GM23338 (cell line): ENCODE measurements at regions not wholly inside any gene's neighbourhood (a gene's known extent, or its start where the extent isn't known, plus 50 kb on each side); places are given as distances from the start of the nearest gene placed in this dataset.

Source experiments
- ATAC-seq: fragments of 200-7000 bp; cut with Tn5 transposase; 3 replicates; pipeline ENCODE4 v1.9.1; 2020
- DNase-seq: peaks from one replicate; pipeline ENCODE4 v3.0.0-alpha.2; 2015; ENCODE audit warnings: low spot score
- H2AFZ ChIP-seq: fragments of 200-600 bp; sonication (generic); 2 replicates; pipeline ENCODE4 v1.8.0; 2016; ENCODE audit warnings: antibody characterized with exemption, mild to moderate bottlenecking, moderate library complexity
- H3F3A ChIP-seq: fragments of 200-600 bp; sonication (generic); replicated peaks from 2 replicates; pipeline ENCODE4 v1.8.0; 2017; ENCODE audit warnings: antibody characterized with exemption, mixed run types, low read depth
- H3K27ac ChIP-seq: fragments of 200-600 bp; sonication (generic); 2 replicates; pipeline ENCODE4 v1.6.1; 2016; ENCODE audit warnings: low read depth
- H3K27me3 ChIP-seq: fragments of 200-600 bp; sonication (generic); 2 replicates; pipeline ENCODE4 v1.8.0; 2016; ENCODE audit warnings: mild to moderate bottlenecking, mixed run types, moderate library complexity; ENCODE audit not compliant: insufficient read depth
- H3K36me3 ChIP-seq: fragments of 200-600 bp; sonication (generic); 2 replicates; pipeline ENCODE4 v1.8.0; 2016; ENCODE audit warnings: mild to moderate bottlenecking; ENCODE audit not compliant: insufficient read depth
- H3K4me1 ChIP-seq: fragments of 200-600 bp; sonication (generic); 2 replicates; pipeline ENCODE4 v1.8.0; 2016; ENCODE audit warnings: mild to moderate bottlenecking, moderate library complexity; ENCODE audit not compliant: insufficient read depth
- H3K4me2 ChIP-seq: fragments of 200-600 bp; sonication (generic); 2 replicates; pipeline ENCODE4 v1.7.1; 2017; ENCODE audit warnings: mixed run types
- H3K4me3 ChIP-seq: fragments of 200-600 bp; sonication (generic); 2 replicates; pipeline ENCODE4 v1.6.1; 2016; ENCODE audit warnings: mixed run types
- H3K79me2 ChIP-seq: fragments of 200-600 bp; sonication (generic); replicated peaks from 2 replicates; pipeline ENCODE4 v1.8.0; 2017; ENCODE audit warnings: mild to moderate bottlenecking; ENCODE audit not compliant: insufficient read depth
- H3K9me2 ChIP-seq: fragments of 200-600 bp; sonication (generic); 2 replicates; pipeline ENCODE4 v1.8.0; 2017; ENCODE audit not compliant: insufficient read depth
- H4K20me1 ChIP-seq: fragments of 200-600 bp; sonication (generic); replicated peaks from 2 replicates; pipeline ENCODE4 v1.8.0; 2017; ENCODE audit warnings: mild to moderate bottlenecking; ENCODE audit not compliant: insufficient read depth
- H3K27ac Mint-ChIP-seq: 2 replicates; pipeline ENCODE4 v1.8.0; 2020; ENCODE audit warnings: inconsistent platforms, mild to moderate bottlenecking, moderate library complexity, mixed read lengths
- H3K27me3 Mint-ChIP-seq: 3 replicates; pipeline ENCODE4 v1.8.0; 2022; ENCODE audit warnings: low read depth, mild to moderate bottlenecking, moderate library complexity, mixed read lengths, inconsistent platforms; ENCODE audit not compliant: insufficient read depth, poor library complexity
- H3K36me3 Mint-ChIP-seq: 3 replicates; pipeline ENCODE4 v1.8.0; 2021; ENCODE audit warnings: low read depth, mild to moderate bottlenecking, inconsistent platforms, moderate library complexity, mixed read lengths
- H3K4me1 Mint-ChIP-seq: 3 replicates; pipeline ENCODE4 v1.8.0; 2020; ENCODE audit warnings: mild to moderate bottlenecking, inconsistent platforms, mixed read lengths
- H3K4me3 Mint-ChIP-seq: 3 replicates; pipeline ENCODE4 v1.8.0; 2021; ENCODE audit warnings: moderate library complexity, mild to moderate bottlenecking, inconsistent platforms, mixed read lengths
- H3K9me3 Mint-ChIP-seq: 3 replicates; pipeline ENCODE4 v1.8.0; 2020; ENCODE audit warnings: moderate library complexity, mild to moderate bottlenecking, inconsistent platforms, mixed read lengths
- CREB1 ChIP-seq: fragments of 250-450 bp; sonication (Bioruptor Pico); IDR thresholded peaks from 2 replicates; pipeline ENCODE4 v1.5.0; 2020; ENCODE audit warnings: low read depth, mild to moderate bottlenecking, moderate library complexity
- EZH2 ChIP-seq: fragments of 200-600 bp; sonication (generic); IDR thresholded peaks from one replicate; pipeline ENCODE4 v1.8.0; 2017; ENCODE audit warnings: antibody characterized with exemption, mild to moderate bottlenecking, low read depth; ENCODE audit not compliant: unreplicated experiment
- EZH2phosphoT487 ChIP-seq: fragments of 200-600 bp; sonication (generic); IDR thresholded peaks from one replicate; pipeline ENCODE4 v1.8.1; 2018; ENCODE audit warnings: antibody characterized with exemption; ENCODE audit not compliant: unreplicated experiment
- JUNB ChIP-seq: IDR thresholded peaks from one replicate; pipeline ENCODE4 v1.6.1; 2016; ENCODE audit warnings: antibody characterized with exemption; ENCODE audit not compliant: unreplicated experiment
- NANOG ChIP-seq: IDR thresholded peaks from 2 replicates; pipeline ENCODE4 v1.6.1; 2016; ENCODE audit warnings: antibody characterized with exemption, borderline replicate concordance
- POLR2AphosphoS5 ChIP-seq: IDR thresholded peaks from 2 replicates; pipeline ENCODE4 v1.6.1; 2016; ENCODE audit warnings: antibody characterized with exemption, low read depth
- STAT1 ChIP-seq: IDR thresholded peaks from one replicate; pipeline ENCODE4 v1.6.1; 2016; ENCODE audit warnings: antibody characterized with exemption; ENCODE audit not compliant: unreplicated experiment
- ZNF114 ChIP-seq: fragments of 250-450 bp; sonication (Bioruptor Pico); IDR thresholded peaks from 2 replicates; pipeline ENCODE4 v1.5.0; 2020; ENCODE audit warnings: mild to moderate bottlenecking, moderate library complexity
- ZNF331 ChIP-seq: fragments of 250-450 bp; sonication (Bioruptor Pico); IDR thresholded peaks from 2 replicates; pipeline ENCODE4 v1.5.0; 2020; ENCODE audit warnings: low read depth, mild to moderate bottlenecking, moderate library complexity
- TF ChIP-seq, protein P1 (sequence below): fragments of 250-450 bp; sonication (Bioruptor Pico); IDR thresholded peaks from 2 replicates; pipeline ENCODE4 v1.5.0; 2020; ENCODE audit warnings: mild to moderate bottlenecking, moderate library complexity
- TF ChIP-seq, protein P2 (sequence below): IDR thresholded peaks from one replicate; pipeline ENCODE4 v1.6.1; 2018; ENCODE audit warnings: antibody characterized with exemption; ENCODE audit not compliant: unreplicated experiment
- TF ChIP-seq, protein P3 (sequence below), 2 experiments: fragments of 200-600 bp in 1 of 2; sonication (generic) in 1 of 2; conservative IDR thresholded peaks; 2 replicates each; pipeline versions ENCODE4 v1.5.1 to v1.6.1; 2016 to 2017; ENCODE audit warnings: antibody characterized with exemption in 2 of 2, low read depth in 2 of 2, mild to moderate bottlenecking in 2 of 2, moderate library complexity in 1 of 2
- TF ChIP-seq, protein P4 (sequence below): IDR thresholded peaks from 2 replicates; pipeline ENCODE4 v1.6.1; 2016; ENCODE audit warnings: antibody characterized with exemption

DNA sequence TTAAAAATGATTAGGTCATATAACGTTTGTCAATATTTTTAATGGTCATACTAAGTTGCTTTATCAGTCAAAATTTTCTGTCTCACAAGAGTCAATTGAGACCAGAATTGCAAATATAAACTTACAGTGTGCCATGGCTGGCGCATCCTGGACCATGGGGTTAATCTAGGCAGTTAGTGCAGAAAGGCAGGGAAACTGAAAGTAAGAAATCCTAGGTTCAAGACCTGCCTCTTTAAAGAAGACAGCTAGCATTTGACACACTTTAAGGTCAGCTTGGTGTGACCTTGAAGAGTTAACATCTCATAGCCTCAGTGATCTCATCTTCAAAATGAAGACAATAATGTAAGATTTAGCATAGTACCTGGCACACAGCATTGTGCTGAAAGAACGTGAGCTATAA, 210.0 kb upstream of the DAB1 start:
- TF ChIP-seq NANOG = no peak
- no peak for TF ChIP-seq CREB1 (CRISPR knock-in tag)
- TF ChIP-seq, protein P1, sequence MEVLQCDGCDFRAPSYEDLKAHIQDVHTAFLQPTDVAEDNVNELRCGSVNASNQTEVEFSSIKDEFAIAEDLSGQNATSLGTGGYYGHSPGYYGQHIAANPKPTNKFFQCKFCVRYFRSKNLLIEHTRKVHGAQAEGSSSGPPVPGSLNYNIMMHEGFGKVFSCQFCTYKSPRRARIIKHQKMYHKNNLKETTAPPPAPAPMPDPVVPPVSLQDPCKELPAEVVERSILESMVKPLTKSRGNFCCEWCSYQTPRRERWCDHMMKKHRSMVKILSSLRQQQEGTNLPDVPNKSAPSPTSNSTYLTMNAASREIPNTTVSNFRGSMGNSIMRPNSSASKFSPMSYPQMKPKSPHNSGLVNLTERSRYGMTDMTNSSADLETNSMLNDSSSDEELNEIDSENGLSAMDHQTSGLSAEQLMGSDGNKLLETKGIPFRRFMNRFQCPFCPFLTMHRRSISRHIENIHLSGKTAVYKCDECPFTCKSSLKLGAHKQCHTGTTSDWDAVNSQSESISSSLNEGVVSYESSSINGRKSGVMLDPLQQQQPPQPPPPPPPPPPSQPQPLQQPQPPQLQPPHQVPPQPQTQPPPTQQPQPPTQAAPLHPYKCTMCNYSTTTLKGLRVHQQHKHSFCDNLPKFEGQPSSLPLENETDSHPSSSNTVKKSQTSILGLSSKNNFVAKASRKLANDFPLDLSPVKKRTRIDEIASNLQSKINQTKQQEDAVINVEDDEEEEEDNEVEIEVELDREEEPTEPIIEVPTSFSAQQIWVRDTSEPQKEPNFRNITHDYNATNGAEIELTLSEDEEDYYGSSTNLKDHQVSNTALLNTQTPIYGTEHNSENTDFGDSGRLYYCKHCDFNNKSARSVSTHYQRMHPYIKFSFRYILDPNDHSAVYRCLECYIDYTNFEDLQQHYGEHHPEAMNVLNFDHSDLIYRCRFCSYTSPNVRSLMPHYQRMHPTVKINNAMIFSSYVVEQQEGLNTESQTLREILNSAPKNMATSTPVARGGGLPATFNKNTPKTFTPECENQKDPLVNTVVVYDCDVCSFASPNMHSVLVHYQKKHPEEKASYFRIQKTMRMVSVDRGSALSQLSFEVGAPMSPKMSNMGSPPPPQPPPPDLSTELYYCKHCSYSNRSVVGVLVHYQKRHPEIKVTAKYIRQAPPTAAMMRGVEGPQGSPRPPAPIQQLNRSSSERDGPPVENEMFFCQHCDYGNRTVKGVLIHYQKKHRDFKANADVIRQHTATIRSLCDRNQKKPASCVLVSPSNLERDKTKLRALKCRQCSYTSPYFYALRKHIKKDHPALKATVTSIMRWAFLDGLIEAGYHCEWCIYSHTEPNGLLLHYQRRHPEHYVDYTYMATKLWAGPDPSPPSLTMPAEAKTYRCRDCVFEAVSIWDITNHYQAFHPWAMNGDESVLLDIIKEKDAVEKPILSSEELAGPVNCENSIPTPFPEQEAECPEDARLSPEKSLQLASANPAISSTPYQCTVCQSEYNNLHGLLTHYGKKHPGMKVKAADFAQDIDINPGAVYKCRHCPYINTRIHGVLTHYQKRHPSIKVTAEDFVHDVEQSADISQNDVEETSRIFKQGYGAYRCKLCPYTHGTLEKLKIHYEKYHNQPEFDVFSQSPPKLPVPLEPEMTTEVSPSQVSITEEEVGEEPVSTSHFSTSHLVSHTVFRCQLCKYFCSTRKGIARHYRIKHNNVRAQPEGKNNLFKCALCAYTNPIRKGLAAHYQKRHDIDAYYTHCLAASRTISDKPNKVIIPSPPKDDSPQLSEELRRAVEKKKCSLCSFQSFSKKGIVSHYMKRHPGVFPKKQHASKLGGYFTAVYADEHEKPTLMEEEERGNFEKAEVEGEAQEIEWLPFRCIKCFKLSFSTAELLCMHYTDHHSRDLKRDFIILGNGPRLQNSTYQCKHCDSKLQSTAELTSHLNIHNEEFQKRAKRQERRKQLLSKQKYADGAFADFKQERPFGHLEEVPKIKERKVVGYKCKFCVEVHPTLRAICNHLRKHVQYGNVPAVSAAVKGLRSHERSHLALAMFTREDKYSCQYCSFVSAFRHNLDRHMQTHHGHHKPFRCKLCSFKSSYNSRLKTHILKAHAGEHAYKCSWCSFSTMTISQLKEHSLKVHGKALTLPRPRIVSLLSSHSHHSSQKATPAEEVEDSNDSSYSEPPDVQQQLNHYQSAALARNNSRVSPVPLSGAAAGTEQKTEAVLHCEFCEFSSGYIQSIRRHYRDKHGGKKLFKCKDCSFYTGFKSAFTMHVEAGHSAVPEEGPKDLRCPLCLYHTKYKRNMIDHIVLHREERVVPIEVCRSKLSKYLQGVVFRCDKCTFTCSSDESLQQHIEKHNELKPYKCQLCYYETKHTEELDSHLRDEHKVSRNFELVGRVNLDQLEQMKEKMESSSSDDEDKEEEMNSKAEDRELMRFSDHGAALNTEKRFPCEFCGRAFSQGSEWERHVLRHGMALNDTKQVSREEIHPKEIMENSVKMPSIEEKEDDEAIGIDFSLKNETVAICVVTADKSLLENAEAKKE (CRISPR knock-in tag) = no peak
- TF ChIP-seq, protein P2, sequence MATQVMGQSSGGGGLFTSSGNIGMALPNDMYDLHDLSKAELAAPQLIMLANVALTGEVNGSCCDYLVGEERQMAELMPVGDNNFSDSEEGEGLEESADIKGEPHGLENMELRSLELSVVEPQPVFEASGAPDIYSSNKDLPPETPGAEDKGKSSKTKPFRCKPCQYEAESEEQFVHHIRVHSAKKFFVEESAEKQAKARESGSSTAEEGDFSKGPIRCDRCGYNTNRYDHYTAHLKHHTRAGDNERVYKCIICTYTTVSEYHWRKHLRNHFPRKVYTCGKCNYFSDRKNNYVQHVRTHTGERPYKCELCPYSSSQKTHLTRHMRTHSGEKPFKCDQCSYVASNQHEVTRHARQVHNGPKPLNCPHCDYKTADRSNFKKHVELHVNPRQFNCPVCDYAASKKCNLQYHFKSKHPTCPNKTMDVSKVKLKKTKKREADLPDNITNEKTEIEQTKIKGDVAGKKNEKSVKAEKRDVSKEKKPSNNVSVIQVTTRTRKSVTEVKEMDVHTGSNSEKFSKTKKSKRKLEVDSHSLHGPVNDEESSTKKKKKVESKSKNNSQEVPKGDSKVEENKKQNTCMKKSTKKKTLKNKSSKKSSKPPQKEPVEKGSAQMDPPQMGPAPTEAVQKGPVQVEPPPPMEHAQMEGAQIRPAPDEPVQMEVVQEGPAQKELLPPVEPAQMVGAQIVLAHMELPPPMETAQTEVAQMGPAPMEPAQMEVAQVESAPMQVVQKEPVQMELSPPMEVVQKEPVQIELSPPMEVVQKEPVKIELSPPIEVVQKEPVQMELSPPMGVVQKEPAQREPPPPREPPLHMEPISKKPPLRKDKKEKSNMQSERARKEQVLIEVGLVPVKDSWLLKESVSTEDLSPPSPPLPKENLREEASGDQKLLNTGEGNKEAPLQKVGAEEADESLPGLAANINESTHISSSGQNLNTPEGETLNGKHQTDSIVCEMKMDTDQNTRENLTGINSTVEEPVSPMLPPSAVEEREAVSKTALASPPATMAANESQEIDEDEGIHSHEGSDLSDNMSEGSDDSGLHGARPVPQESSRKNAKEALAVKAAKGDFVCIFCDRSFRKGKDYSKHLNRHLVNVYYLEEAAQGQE = no peak
- no peak for TF ChIP-seq POLR2AphosphoS5
- TF ChIP-seq STAT1 = no peak
- TF ChIP-seq JUNB = no peak
- TF ChIP-seq ZNF331 (CRISPR knock-in tag) = no peak
- TF ChIP-seq, protein P3, sequence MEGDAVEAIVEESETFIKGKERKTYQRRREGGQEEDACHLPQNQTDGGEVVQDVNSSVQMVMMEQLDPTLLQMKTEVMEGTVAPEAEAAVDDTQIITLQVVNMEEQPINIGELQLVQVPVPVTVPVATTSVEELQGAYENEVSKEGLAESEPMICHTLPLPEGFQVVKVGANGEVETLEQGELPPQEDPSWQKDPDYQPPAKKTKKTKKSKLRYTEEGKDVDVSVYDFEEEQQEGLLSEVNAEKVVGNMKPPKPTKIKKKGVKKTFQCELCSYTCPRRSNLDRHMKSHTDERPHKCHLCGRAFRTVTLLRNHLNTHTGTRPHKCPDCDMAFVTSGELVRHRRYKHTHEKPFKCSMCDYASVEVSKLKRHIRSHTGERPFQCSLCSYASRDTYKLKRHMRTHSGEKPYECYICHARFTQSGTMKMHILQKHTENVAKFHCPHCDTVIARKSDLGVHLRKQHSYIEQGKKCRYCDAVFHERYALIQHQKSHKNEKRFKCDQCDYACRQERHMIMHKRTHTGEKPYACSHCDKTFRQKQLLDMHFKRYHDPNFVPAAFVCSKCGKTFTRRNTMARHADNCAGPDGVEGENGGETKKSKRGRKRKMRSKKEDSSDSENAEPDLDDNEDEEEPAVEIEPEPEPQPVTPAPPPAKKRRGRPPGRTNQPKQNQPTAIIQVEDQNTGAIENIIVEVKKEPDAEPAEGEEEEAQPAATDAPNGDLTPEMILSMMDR (conservative IDR thresholded peaks at IDR 0.05; ENCODE audit: low read depth in 2 of 2) = no peak
- TF ChIP-seq EZH2phosphoT487 = no peak
- TF ChIP-seq ZNF114 (CRISPR knock-in tag) = no peak
- no peak for TF ChIP-seq EZH2
- TF ChIP-seq, protein P4, sequence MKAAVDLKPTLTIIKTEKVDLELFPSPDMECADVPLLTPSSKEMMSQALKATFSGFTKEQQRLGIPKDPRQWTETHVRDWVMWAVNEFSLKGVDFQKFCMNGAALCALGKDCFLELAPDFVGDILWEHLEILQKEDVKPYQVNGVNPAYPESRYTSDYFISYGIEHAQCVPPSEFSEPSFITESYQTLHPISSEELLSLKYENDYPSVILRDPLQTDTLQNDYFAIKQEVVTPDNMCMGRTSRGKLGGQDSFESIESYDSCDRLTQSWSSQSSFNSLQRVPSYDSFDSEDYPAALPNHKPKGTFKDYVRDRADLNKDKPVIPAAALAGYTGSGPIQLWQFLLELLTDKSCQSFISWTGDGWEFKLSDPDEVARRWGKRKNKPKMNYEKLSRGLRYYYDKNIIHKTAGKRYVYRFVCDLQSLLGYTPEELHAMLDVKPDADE = no peak
- Histone ChIP-seq H3F3A (no peaks in the 10 kb centered on the region), H3K4me3 (no peak overlapping the region), H3K79me2 (no peaks in the 10 kb centered on the region), H4K20me1 (no peaks in the 10 kb centered on the region), H3K36me3 (no peaks in the 10 kb centered on the region), H3K4me2 (no peak overlapping the region), H3K27ac (no peak overlapping the region), H2AFZ (no peak overlapping the region), H3K4me1 (peaks cover 17% of the 10 kb centered on the region), H3K27me3 (no peaks in the 10 kb centered on the region), H3K9me2 (peaks cover 3% of the 10 kb centered on the region; the same call in 1 of the 2 replicates)
- Mint-ChIP-seq H3K27ac (no peak overlapping the region), H3K27me3 (no peaks in the 10 kb centered on the region), H3K36me3 (no peaks in the 10 kb centered on the region), H3K9me3 (no peaks in the 10 kb centered on the region), H3K4me1 (peaks cover 30% of the 10 kb centered on the region), H3K4me3 (no peak overlapping the region)
- DNase-seq = no peak
- no peak for ATAC-seq
